Brain pericyte (primary cell): ENCODE measurements at regions not wholly inside any gene's neighbourhood (a gene's known extent, or its start where the extent isn't known, plus 50 kb on each side); places are given as distances from the start of the nearest gene placed in this dataset.
"Not testable (repeated sequence)": the region's sequence is repeated elsewhere in the genome, so short reads cannot be mapped to it uniquely, and the experiment has no call there.

ENCODE experiments used
- DNase-seq: peaks from one replicate; pipeline ENCODE4 v3.0.0-alpha.2; 2012; ENCODE audit warnings: low read depth, low spot score

GRCh38 chr1:95518310-95518709, 284.3 kb downstream of the RWDD3 start:
- no peak for DNase-seq

DNA sequence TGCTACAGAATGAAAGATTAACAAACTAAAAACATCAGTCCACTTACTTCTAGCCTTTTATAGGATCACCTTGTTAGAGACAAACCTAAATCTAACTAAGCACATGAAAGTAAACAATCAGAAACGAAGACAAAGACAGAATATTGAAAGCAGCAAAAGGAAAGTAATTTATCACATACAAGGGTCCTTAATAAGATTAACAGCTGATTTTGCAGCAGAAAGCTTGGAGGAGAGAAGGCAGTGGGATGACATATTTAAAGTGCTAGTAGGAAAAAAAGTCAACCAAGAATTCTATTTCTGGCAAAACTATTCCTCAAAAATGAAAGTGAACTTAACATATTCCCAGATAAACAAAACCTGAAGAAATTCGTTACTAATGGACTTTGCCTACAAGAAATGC, 286.4 kb downstream of the RWDD3 start:
- no peak for DNase-seq

DNA sequence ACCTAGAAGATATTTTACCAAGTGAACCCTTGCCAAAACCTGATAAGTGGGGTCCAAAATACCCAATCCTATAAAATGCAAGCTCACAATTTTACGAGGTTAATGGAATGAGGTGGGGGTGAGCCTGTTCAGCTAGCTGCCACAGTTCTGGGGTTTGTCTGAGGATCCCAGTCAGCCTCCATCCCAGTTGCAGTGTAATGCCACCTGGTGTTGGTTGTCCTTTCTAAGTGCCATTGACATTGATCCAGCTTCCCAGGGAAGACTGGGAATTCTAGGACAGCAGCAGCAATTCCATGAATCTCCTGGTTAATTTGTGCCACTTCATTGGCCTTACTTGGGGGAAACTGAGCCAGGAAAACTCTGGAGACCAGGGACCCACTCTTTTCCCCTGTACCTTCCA, 298.3 kb downstream of the RWDD3 start:
- no peak for DNase-seq

DNA sequence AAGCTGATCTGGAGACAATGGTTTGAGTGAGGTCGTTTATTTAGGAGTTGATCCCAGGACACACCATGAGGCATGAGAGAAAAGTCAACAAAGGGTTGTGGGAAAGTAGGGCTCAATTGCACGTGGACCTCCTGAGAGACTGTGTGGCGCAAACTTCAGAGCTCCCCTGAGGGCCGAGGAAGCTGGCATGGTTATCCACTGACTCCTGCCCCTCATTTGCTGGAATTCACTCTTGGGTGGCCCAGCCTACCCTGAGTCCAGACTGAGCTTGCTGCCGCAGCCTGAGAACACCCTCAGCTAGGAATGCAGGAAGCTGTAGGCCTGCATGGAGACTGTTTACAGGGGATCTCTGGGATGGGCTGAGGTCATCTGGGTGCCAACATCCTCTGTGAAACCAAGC, 301.0 kb downstream of the RWDD3 start:
- DNase-seq = no peak

GRCh38 chr1:95535614-95536013, 301.6 kb downstream of the RWDD3 start:
- no peak for DNase-seq

DNA sequence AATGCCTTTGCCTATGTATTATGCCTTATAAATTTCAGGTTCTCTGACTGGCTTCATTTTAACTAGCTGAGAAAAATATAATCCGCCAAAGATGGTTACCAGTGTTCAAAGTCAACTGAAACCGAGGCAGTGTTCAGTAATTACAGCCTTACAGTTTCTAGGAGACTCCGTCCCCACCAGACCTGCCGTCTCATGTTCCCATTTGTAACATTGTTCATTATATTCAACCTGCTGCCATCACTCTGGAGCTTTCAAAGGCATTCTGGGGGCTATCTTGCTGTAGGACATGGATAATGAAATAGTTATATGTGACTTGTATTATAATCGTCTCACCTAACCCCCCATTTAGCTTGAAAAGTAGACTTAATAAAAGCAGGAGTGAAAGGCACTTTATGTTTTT, 302.5 kb downstream of the RWDD3 start:
- DNase-seq = no peak

DNA sequence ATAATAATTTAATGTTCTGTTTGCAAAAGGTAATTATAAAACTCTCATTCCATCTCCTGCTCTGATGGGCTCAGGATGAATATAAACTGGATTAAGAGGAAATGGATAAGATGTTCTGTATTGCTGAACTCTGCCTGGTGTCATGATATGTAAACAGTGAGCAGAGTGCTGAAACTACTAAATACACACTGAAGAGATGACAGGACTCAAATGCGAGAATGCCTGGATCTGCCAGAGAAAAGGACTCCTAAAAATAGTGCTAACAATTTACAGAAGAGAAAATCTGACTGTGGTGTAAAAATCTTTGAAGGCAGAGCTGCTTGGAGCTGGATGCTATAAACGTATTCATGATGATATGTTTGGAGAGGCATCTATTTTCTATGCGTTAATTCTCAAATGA, 303.2 kb downstream of the RWDD3 start:
- no peak for DNase-seq

DNA sequence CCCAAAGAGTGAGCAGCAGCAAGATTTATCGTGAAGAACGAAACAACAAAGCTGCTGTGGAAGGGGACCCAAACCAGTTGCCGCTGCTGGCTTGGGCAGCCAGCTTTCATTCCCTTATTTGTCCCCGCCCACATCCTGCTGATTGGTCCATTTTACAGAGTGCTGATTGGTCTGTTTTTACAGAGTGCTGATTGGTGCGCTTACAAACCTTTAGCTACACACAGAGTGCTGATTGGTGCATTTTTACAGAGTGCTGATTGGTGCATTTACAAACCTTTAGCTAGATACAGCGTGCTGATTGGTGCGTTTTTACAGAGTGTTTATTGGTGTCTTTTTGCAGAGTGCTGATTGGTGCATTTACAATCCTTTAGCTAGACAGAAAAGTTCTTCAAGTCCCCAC, 304.2 kb downstream of the RWDD3 start:
- not testable (repeated sequence) for DNase-seq

GRCh38 chr1:95542936-95543335, 308.9 kb downstream of the RWDD3 start:
- no peak for DNase-seq

- no peak for DNase-seq
Measured at GRCh38 chr1:95547005-95547404, 313.0 kb downstream of the RWDD3 start.

GRCh38 chr1:95548211-95548610, 314.2 kb downstream of the RWDD3 start:
- DNase-seq = no peak

DNA sequence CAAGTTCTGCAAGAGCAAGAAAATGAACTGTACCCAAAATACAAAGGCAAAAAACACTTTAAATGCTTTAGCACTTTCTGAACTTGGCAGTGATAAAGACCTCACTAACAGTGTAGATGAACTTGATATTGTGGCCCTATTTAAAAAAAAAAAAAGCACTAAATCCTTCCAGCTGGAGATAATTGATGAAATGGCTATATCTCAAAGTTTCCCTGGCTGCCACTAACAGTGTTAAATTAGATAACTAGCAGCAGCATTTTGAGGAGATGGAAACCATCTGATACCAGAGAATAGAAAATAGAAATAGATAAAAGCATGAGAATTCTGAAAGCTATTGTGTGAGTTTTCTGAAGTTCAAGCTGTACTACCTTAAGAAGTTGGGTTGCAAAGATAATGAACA, 317.2 kb downstream of the RWDD3 start:
- DNase-seq = no peak

GRCh38 chr1:95553595-95553994, 319.6 kb downstream of the RWDD3 start:
- no peak for DNase-seq

- no peak for DNase-seq
Measured at GRCh38 chr1:95554408-95554807, 320.4 kb downstream of the RWDD3 start.

GRCh38 chr1:95558791-95559190, 324.8 kb downstream of the RWDD3 start:
- DNase-seq = no peak

DNA sequence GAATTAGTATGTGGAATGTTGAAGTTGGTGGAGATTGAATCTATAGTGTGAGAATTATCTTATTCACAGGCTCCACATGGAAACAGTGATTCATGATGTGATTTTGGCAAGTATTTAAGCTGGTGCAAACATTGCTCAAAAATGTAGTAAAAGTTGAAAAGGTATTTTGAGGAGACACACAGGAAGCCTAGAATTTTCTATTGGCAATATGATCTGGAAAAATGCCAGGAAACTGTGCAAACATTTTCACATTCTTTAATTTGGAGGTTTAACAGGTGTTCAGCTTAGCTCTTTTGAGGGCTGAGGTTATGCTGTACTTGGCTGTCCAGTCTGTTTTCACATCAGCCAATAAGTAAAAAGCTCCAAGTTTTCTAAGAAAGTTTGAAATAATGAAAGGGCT, 327.3 kb downstream of the RWDD3 start:
- DNase-seq = no peak

GRCh38 chr1:95562230-95562629, 328.2 kb downstream of the RWDD3 start:
- no peak for DNase-seq

DNA sequence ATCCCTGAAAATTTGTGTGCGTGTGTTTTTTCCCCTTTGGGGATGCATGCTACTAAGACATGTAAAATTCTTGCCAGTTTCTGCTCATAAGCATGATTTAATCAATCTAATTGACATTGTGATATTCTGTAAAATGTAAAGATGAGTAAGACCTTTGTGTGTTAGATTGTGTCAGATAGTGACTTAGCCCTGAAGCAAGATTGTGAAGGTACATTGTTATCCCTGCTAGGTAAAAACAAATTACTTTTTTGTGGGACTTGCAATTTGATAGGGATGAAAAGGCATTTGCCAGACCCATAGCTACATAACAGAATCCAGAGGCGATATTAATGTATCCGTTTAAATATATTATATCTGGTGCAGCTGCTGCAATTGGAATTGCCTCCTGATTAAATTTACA, 338.0 kb downstream of the RWDD3 start:
- DNase-seq = no peak

DNA sequence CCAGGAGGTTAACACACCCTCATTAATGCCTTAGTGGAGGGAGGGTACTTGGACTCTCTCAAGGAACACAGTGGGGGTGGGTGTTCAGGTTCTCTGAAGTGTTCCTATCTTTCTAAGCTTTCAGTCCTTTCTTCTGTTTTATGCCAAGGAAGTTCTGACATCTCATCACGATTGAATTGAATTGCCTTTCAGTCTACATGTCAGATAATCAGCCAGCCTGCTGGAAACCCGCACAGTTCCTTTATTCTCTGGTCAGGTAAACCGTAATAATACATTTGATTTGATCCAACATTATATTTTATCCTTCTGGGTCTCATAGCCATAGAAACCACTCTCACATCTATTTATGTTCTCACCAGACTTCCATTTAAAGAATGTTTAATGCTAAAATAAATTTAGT, 339.0 kb downstream of the RWDD3 start:
- DNase-seq = no peak

DNA sequence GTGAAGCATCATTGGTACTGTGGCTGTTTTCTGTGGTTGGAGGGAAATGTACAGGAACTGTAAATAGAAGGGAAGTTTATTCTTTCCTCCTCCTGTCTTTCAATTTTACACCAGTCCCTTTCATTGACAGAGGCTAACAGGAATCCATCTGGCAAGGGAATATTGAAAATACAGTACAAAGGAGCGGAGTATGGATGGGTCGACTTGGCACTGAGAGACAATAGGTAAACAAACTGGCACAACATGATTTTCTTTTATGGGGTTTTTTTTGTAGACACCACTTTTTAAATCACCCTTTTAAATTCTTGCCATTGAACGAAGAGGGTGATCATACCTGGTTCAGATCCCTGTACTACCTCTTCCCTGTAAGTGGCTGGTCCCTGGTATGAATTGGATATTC, 341.3 kb downstream of the RWDD3 start:
- no peak for DNase-seq

- DNase-seq = no peak
Measured at GRCh38 chr1:95578462-95578861, 344.5 kb downstream of the RWDD3 start.

GRCh38 chr1:95582191-95582590, 348.2 kb downstream of the RWDD3 start:
- no peak for DNase-seq

DNA sequence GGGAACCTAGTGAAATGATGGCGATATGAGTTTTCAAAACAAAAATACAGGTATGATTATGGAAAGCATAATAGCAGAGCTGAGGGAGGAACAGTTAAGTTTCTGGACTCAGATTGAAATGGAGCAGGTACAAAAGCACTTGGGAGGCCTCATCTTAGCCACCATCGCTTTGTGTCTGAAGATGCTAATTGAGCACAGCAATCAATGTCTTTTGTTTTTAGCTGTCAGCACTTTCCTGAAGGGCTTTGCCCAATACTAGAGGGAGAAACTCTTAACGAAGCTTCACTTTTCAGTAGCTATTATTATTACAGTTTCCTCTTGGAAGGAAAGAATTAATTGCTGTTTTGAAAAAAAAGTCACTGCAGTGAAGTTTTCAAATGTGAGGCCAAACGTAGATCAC, 348.7 kb downstream of the RWDD3 start:
- DNase-seq = no peak

GRCh38 chr1:95583661-95584210, 349.7 kb downstream of the RWDD3 start:
- no peak for DNase-seq

- no peak for DNase-seq
Measured at GRCh38 chr1:95584315-95584714, 350.3 kb downstream of the RWDD3 start.
